ENCODE measurements at regions not wholly inside any gene's neighbourhood (a gene's known extent, or its start where the extent isn't known, plus 50 kb on each side); places are given as distances from the start of the nearest gene placed in this dataset.
"Not testable (repeated sequence)": the region's sequence is repeated elsewhere in the genome, so short reads cannot be mapped to it uniquely, and the experiment has no call there.

DNA sequence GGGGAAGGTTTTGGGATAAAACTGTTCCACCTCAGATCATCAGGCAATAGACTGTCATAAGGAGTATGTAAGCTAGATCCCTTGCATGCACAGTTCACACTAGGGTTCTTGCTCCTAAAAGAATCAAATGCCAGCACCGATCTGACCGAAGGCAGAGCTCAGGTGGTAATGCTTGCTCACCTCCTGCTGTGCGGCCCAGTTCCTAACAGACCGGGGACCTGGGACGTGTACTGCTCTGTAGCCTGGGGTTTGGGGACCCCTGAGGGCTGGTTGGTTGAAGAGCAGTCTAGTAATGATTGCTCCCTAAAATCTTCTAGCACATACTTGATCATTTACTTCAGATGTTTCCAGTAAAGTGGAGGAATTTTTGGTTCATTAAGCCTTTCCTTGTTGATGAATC lies 173.1 kb upstream of the SLIT2 start:
- TF ChIP-seq EP300 (IDR thresholded peaks at IDR 0.05) (no peak), POLR2A (IDR thresholded peaks at IDR 0.05) (no peak)
- TF ChIP-seq, protein P1, sequence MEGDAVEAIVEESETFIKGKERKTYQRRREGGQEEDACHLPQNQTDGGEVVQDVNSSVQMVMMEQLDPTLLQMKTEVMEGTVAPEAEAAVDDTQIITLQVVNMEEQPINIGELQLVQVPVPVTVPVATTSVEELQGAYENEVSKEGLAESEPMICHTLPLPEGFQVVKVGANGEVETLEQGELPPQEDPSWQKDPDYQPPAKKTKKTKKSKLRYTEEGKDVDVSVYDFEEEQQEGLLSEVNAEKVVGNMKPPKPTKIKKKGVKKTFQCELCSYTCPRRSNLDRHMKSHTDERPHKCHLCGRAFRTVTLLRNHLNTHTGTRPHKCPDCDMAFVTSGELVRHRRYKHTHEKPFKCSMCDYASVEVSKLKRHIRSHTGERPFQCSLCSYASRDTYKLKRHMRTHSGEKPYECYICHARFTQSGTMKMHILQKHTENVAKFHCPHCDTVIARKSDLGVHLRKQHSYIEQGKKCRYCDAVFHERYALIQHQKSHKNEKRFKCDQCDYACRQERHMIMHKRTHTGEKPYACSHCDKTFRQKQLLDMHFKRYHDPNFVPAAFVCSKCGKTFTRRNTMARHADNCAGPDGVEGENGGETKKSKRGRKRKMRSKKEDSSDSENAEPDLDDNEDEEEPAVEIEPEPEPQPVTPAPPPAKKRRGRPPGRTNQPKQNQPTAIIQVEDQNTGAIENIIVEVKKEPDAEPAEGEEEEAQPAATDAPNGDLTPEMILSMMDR (IDR thresholded peaks at IDR 0.05): no peak
- Histone ChIP-seq H3K4me1 (ENCODE audit: insufficient read depth) (no peaks in the 10 kb centered on the region), H3K36me3 (no peaks in the 10 kb centered on the region), H3K27ac (no peak overlapping the region), H3K27me3 (no peaks in the 10 kb centered on the region), H3K4me3 (no peak overlapping the region), H3K9me3 (no peaks in the 10 kb centered on the region)
- 91 to 92% (median 91%) methylated on average over 5 of the region's 5 CpGs for WGBS, 3 donors
- no peak for DNase-seq
- intact Hi-C loops (cut with DNase I): no loop called here

DNA sequence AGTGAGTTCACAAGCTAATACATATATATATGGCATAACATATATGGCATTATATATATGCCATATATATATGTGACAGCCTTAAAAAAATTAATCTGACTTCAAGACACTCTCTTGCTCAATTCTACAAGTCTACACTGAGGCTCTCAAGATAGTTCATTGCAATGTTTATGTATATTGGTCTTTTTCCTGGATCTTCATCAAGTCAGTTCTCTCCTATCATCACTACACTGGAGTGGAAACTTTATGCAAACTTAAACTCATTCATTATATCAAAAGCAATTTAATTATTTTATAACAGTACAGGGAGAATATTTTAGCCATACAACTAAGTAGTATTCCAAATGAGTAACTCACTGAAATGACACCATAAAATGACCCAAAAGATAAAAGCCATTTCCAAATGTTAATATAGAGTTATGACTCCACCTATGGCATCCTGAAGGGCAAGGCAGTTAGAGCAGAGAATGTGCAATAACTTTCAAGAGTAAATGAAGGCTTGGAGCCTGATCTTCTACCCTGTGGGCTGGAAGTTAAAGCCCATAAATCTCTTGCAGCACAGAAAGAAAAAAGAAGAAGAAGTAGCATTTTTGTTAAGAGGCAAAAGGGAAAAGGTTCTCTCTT lies 176.3 kb upstream of the SLIT2 start:
- no peak for TF ChIP-seq POLR2A (IDR thresholded peaks at IDR 0.05)
- no peak for TF ChIP-seq EP300 (IDR thresholded peaks at IDR 0.05)
- TF ChIP-seq, protein P1 (IDR thresholded peaks at IDR 0.05): no peak
- no peak overlapping the region for H3K4me3 ChIP-seq
- no peaks in the 10 kb centered on the region for H3K36me3 ChIP-seq
- no peaks in the 10 kb centered on the region for H3K27me3 ChIP-seq
- H3K4me1 ChIP-seq (ENCODE audit: insufficient read depth): no peaks in the 10 kb centered on the region
- H3K27ac ChIP-seq: no peak overlapping the region
- intact Hi-C loops (cut with DNase I): no loop called here
- no peak for DNase-seq
- H3K9me3 ChIP-seq: no peaks in the 10 kb centered on the region

DNA sequence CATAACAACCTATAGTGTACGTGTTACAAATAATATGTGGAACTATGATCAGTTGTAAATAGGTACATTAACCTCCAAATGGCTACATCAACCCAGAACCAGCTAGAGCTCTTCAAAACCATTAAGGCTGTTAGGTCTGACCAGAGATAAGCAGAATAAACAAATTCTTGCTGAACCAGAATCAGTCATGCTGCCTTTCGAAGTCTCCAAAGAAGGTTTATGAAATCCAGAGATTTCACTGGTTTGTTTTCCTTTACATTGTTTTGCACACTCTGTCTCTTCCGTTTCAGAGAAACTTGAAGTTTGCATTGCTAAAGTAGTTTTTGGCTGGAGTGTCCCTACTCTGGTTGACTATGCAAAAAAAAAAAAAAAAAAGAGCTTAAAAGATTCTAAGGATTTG lies 177.3 kb upstream of the SLIT2 start:
- WGBS, 3 donors: 39 to 54% (median 47%) methylated on average over 3 of the region's 3 CpGs
- Histone ChIP-seq H3K27me3 (no peaks in the 10 kb centered on the region), H3K36me3 (no peaks in the 10 kb centered on the region), H3K4me3 (no peak overlapping the region), H3K4me1 (ENCODE audit: insufficient read depth) (no peaks in the 10 kb centered on the region), H3K27ac (no peak overlapping the region), H3K9me3 (no peaks in the 10 kb centered on the region)
- TF ChIP-seq EP300 (IDR thresholded peaks at IDR 0.05) (no peak), POLR2A (IDR thresholded peaks at IDR 0.05) (no peak)
- TF ChIP-seq, protein P1 (IDR thresholded peaks at IDR 0.05): no peak
- intact Hi-C loops (cut with DNase I): no loop called here
- DNase-seq: no peak

DNA sequence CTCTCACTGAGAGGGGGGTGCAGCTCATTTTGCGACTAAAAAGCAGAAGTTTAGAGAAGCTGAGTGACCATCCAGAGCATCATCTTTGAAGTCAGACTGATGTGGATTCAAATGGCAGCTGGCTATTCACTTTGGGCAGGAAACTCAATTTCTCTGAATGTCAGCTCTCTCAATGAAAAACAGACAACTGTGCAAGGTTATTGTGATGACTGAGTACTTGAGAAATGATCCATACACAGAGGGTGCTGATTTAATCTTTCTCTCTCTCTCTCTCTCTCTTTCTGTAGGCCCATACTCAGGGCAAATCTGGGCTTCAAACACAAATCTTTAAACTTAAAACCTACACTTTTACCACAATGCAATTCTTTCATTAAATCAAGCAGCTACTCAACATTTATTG lies 185.8 kb upstream of the SLIT2 start:
- Histone ChIP-seq H3K9me3 (no peaks in the 10 kb centered on the region), H3K27ac (no peak overlapping the region), H3K27me3 (no peaks in the 10 kb centered on the region), H3K4me3 (no peak overlapping the region), H3K4me1 (ENCODE audit: insufficient read depth) (no peaks in the 10 kb centered on the region), H3K36me3 (no peaks in the 10 kb centered on the region)
- no peak for DNase-seq
- intact Hi-C loops (cut with DNase I): no loop called here
- TF ChIP-seq POLR2A (IDR thresholded peaks at IDR 0.05) (no peak), EP300 (IDR thresholded peaks at IDR 0.05) (no peak)
- TF ChIP-seq, protein P1 (IDR thresholded peaks at IDR 0.05): no peak
- 83 to 96% (median 86%) methylated on average over 1 of the region's 1 CpG for WGBS, 3 donors

DNA sequence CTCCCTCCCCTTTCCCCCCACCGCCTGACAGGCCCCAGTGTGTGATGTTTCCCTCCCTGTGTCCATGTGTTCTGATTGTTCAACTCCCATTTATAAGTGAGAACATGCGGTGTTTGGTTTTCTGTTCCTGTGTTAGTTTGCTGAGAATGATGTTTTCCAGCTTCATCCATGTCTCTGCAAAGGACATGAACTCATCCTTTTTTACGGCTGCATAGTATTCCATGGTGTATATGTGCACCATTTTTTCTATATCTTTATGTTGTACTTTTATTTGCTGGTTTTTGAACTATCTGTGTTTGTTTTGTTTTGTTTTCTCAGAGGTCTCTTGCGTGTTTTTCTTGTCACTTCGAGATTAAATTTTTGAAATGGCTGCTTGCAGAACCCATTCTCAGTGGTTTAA lies 188.8 kb upstream of the SLIT2 start:
- 90 to 93% (median 92%) methylated on average over 5 of the region's 5 CpGs for WGBS, 3 donors
- intact Hi-C loops (cut with DNase I): not testable (repeated sequence)

More for the DNA sequence above, 188.8 kb upstream of the SLIT2 start:
- not testable (repeated sequence) for DNase-seq; H3K27me3 ChIP-seq; H3K4me3 ChIP-seq; H3K4me1 ChIP-seq (ENCODE audit: insufficient read depth); H3K36me3 ChIP-seq; H3K27ac ChIP-seq; H3K9me3 ChIP-seq
